GM21447 (cell line): ENCODE measurements at regions not wholly inside any gene's neighbourhood (a gene's known extent, or its start where the extent isn't known, plus 50 kb on each side); places are given as distances from the start of the nearest gene placed in this dataset.

Source experiments
- ATAC-seq: cut with Tn5 transposase; IDR thresholded peaks from one replicate; pipeline ENCODE4 v1.9.1; 2021; ENCODE audit not compliant: unreplicated experiment

DNA sequence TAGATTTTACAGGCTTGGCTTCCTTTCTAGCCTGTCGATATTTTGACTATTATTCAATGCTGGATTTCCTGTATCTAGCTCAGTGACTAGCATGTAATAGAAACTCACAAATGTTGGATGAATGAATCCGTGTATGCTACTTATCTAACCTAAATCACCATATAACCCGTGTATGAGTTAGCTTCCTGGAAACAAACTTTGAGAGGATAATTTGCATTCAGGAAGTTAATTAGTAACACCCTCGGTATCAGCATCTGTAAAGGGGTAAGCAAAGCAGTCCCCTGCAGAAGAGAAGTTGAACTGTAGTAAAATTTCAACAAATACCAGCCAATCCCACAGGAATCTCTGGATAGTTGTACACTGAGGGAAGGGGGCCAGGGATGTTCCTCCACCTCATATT, 269.4 kb upstream of the LRATD1 start:
- ATAC-seq = no peak

DNA sequence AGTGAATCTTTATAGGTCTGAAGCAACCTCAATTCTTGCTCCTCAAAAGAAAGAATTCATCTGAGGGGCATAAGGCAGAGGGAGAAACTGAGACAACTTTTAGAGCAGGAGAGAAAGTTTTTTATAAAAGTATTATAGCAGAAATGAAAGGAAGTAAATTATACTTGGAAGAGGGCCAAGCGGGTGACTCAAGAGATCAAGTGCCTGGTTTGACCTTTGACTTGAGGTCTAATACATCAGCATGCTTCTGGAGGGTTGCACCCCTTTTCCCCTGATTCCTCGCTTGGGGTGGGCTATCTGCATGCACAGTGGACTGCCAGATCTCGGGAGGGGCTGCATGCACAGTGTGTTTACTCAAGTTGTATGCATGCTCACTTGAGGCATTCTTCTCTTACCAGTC, 268.5 kb upstream of the LRATD1 start:
- no peak for ATAC-seq

DNA sequence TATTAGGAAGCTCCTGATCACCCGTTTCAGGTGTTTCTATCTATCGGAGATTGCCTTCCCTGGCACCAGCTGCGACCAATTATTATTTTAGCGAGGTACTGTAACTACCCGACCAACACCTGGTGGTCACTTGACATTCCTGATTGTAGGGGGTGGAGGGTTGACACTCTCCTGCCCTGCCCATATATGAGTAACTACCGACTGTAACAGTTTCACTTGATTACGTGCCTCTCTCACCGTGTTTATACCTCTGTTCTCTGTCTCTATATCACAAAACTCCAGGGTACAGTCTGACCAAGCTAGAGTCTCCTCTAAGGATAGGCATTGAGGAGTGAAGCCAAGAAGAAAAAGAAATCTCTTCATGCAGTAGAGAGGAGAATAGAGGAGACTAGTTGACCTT, 268.0 kb upstream of the LRATD1 start:
- no peak for ATAC-seq

DNA sequence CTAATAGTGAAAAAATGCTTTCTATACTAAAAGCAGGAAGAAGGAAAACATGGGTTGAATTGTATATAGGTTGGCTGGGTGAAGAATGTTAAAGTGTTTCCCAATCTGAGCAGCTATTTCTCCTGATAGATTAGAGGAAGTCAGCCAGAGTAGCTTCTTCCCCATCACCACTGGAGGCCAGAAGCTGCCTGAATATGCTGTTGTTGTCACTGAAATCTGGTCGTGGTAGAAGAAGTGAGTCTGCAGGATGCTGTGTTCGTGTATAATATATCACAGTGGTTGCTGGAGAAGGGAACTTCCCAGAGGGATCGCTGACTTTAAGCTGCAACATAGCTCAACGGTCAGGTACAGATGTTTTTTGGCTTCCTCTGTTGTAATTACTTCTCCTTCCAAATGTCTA, 247.5 kb upstream of the LRATD1 start:
- no peak for ATAC-seq

DNA sequence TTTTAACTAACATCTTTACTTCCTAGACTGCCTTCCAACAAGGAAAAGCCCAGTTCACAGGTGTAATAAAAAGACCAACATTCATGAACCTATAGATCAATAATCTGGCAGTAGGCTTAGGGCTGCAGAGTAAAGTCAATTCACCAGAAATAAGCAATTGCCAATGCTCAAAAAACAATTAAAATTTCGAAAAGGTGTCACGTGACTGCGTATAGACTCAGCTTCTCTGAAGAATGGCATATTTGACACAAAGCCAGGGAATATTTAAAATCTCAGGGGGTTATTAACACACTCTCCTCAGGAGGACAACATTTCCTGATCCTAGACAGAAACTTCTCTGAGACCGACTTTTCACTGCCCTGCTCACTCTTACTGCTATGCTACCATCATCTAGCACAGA, 245.2 kb upstream of the LRATD1 start:
- no peak for ATAC-seq

DNA sequence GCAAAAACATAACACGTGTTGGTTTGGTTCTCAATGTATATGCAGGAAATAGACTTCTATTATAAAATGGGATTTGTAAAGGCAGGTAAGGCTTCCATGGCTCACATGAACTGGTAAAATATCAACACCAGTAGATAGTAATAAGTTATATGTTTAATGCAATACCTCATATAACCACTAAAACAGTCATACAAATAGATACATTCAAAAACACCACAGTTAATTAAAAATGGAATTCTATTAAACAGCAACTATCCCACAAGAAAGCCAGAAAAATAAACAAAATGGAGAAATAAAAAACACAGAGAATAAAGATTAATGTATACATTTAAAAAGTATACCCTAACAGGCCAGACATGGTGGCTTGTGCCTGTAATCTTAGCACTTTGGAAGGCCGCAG, 243.8 kb upstream of the LRATD1 start:
- ATAC-seq = no peak

DNA sequence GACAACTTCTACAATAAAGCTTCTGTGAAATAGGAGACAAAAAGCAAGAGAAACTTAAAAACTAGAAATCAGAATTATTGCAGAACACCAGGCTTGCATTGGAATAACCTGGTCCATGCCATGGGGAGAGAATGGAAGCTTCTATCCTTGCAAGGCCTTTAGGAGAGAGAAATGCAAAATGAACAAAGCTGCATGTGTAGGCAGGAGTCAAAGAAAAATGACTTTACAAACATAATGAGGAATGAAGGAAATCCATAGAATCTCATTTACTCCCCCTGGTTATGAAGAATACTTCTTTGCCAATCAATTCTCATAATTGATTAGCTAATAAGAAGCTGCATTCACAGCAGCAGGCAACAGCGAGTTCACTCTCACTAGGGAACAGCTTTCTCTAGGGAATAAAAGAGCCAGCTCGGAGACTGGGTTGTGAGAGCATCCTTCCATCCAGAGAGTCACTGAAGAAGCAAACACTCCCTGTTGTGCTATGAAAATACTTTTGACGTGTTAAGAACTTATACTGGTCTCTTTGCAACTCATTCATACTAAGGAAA, 235.9 kb upstream of the LRATD1 start:
- ATAC-seq = no peak

DNA sequence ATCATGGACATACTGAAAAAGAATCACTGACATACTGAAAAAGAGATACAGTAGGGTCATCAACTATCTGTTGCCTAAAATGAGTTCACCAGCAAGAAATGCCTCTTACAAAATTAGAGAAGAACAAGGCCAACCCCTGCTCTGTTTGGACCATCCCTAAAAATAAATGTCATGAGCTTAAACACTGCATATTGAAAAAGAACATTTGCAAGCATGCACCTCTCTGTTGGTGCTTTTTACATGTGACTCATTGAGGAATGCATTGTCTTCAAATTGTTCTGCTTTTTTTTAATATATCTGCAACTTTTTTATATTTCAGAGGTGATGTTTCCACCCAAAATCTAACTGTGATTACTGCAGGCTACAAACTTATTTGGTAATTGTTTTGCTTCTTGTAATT, 233.9 kb upstream of the LRATD1 start:
- no peak for ATAC-seq

DNA sequence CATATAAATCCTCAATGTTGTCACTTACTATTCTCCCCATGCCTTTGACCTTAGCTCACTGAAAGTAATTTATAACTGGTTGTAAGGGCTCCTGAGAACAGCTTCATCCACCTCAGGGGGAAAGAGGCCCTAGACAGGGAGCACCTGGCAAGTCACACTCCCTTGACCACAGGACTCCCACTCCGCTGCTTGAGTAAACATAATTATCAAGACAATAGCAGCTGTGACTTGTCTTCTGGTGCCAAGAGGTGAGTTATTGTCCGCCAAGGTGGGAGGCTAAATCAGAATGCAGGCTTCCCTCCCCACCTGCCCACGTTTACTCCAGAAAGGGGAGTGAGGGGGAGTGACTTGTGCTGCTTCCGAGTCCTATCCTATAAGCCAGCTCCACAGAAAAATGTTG, 230.6 kb upstream of the LRATD1 start:
- no peak for ATAC-seq

DNA sequence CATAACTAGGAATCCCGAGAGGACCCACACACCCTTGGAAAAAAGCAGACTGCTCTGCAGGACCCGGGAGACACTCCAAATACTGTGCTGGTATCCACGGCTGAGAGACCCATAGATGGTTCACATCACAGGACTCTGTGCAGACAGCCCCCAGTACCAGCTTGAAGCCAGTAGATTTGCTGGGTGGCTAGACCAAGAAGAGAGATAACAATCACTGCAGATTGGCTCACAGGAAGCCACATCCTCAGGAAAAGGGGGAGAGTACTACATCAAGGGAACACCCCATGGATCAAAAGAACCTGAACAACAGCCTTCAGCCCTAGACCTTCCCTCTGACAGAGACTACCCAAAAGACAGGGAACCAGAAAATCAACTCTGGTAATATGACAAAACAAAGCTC, 223.8 kb upstream of the LRATD1 start:
- ATAC-seq = no peak

DNA sequence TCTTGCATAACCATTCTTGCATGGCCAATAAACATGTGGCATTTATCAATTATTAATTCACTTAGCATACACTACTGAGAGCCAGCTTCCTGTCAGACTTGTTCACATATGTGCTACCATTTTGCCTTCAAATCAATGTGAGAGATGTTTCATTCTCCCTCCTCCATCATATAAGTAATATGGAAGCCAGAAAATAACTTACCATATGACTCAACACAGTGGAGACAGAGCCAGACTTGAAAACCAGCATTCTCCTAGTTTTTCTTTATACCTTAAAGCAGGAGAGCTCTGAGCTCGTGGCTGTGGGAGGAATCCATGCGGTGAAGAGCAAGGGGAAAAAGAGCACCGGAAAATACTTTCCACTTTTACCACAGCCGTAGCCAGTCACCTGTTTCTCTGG, 215.0 kb upstream of the LRATD1 start:
- no peak for ATAC-seq

DNA sequence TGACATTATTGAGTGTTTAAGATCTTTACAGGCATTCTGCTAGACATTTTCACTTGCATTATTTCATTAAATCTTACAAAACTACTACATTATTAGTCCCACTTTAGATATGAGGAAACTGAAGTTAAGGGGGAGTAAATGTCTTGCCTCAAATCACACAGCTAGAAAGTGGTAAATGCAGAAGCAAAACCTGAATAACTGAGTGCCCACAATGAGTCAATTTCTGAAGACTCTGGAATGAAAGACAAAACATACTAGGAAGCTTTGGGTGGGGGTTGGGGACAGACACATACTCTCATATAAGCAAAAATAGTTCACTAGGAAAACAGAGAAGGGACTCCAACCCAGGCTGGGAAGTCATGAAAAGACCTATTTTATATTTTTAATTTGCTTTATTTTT, 214.4 kb upstream of the LRATD1 start:
- no peak for ATAC-seq

DNA sequence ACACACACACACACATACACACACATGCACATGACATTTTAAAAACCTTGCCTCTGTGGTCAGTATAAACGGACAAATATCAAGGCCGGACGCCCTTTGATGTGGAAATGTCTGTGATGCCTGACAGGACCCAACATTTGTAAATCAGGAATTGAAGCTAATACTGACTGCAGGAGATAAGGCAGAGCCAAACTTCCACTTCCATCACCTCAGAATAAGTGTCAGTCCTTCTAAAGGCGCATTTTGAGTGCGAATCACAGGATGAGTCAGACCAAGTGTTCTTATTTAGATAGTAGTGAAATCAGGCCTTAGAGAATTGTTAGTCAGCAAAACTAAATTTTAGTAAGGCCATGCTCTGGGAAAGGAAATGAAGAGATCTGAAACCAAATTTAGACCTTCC, 211.7 kb upstream of the LRATD1 start:
- ATAC-seq = no peak

DNA sequence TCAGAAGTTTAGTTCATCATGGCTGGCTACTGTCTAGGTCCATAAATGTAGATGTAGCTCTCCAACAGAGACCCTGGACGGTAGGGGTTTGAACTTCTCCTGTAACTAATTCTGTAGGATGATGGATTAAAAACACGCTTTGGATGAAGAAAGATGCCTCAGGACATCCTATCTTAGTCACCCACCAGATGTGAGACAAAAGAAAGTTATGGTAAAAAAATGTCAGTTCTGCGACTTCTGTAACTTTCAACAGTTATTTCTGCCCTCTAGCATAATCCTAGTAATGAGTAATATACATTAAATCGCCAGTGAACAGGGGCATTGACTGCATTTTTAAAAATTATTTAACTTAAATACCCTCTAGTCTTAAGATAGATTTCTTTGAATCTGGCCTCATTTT, 210.1 kb upstream of the LRATD1 start:
- ATAC-seq = no peak

DNA sequence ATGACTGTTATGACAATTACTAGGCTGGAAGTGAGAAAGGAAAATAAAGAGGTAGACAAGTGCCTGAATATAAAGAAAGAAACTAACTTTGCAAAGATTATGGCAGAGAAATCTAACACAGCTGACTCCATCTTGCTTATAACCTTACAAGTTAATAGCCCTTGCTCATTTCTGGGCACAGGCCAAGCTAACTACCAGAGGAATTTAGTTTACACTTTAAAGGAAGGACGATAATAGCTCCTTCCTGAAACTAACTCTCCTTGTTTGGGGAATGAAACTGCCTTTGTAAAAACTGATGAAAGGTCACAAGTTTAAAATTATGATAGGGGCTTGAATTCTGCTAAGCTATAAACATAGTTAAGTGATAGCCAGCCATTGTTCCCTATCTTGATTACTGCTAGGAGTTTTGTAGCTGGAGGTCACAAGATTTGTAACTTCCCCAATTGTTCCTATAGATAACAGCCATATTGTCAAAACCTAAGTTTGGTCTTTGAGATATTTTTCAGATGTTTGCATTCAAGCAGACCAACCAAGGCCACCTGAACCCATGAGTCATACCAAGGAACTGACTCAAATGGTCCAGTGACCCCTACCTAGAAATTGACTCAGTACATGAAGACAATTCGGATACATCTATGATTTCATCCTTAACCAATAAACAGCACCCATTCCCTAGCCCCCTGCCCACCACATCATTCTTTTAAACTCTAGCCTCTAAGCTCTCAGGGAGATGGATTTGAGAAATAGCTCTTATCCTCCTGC, 209.2 kb upstream of the LRATD1 start:
- ATAC-seq = no peak

DNA sequence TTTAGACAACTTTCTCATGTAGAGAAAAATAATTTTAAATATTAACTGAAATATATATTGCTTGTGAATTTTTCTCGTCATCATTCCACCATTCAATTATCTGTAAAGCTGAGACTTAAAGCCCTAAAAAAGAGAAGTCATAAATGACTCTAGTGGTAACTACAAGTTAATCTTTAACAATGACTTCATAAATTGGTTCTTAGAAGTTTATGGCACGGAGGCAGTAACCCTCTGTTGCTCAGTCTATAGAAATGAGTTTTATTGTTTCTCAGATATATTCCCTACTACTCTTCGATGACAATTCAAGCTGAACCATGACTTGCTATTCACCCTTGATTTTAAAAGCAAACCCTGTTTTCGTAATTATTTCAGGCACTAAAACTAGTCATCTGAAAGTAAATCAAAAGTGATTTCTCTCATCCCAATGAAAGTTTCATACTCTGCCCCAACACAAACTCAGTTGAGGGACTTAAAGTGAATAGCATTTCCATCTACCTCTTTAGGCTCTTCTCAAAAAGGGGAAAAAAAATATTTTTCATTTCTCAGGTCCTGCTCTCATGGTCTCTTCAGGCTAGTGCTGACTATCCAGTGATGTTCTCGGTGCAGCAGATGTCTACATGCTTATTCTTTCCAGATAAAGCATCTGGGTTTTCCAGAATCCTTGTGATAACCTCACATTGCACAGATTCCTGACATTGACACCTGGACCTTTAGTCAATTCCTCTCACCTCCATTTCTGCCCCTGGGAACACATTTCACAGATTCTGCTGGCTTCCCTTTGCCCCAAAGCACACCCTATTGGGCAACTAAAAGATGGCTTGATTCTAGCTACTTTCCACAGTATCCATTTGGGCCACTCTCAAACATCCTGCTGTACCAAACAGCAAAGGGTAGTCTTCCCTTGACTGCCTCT, 207.8 kb upstream of the LRATD1 start:
- no peak for ATAC-seq

DNA sequence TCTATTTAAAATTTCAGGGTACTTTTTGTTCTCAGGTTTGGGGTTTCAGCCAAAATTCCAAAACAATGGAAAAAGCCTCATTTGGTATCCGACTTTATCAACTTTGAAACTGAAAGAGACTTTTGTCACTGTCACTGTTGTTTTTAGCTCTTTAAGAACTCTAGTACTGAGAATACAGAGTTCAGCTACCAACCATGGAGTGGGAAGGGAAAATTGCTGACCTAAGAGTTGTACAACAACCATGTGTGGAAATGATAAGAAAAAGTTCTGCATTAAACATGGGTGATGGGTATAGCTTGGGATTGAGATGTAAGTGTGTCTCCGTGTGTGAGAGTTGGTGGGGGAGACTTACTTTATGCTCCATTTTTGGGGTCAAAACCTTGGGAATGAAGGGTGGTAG, 206.6 kb upstream of the LRATD1 start:
- ATAC-seq = no peak

DNA sequence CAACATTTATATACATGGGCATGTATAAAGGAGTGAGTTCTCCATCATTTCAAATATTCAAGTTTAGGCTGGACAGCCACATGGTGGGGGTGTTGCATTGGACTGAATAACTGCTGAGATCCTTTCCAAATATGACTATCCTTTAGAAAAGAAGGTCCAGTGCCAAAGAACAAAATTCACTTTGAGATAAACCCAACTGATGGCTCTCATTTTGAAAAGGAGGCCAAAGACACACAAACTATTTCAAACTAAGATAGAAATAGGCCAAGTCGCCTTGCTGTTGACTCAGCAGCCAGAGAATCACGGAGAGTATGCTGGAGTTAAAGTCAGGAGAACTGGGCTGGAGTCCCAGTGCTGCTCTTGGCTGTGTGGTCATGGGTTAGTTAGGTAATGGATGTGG, 204.5 kb upstream of the LRATD1 start:
- no peak for ATAC-seq

DNA sequence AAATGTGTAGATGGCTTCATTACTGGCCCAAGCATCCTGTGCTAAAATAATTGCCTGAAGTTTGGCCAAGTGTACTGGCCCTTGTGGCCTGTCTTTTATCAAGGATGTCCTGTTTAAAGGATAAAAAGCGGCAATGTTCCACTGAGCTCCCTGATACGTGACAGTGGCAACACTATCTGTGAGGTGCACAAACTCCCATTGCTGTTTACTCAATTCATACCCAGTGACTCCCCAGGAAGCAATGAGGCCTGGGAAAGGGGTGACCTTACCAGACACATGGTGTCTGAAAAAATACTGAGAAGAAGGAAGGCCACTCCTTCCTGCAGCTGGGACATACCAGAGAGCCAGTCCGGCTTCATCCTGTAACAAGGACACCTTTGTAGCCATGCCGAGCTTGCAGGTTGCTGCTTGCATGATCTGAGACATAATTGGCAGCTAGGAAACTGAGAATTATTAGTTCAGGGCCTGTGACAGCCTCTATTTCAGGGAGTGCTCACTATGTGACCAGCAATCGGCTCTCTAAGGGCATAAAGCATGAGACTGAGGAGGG, 198.5 kb upstream of the LRATD1 start:
- ATAC-seq = no peak

DNA sequence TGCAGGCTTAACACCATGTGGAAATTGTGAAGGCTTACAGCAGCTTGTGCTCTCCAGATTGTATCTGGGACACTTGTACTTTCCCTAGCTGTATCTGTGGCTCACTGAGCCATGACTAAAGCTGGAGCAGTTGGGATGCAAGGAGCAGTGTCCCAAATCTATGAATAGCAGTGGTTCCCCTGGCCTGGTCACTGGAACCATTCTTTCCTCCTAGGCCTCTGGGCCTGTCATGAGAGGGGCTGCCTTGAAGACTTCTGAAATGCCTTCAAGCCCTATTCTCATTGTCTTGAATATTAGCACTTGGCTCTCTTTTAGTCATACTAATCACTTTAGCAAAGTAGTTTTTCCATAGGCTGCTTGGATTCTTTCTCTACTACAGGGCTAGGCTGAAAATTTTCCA, 186.8 kb upstream of the LRATD1 start:
- no peak for ATAC-seq

DNA sequence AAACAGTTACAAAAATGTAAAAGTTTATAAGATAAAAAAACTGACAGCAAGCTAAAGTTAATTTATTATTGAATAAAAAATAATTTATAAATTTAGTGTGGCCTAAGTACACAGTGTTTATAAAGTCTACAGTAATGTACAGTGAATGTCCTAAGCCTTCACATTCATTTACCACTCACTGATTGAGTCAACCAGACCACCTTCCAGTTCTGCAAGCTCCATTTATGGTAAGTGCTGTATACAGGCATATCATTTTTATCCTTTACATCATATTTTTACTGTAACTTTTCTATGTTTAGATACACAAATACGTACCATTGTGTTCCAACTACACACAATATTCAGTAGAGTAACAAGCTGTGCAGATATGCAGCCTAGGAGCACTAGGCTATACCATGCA, 184.2 kb upstream of the LRATD1 start:
- ATAC-seq = no peak

DNA sequence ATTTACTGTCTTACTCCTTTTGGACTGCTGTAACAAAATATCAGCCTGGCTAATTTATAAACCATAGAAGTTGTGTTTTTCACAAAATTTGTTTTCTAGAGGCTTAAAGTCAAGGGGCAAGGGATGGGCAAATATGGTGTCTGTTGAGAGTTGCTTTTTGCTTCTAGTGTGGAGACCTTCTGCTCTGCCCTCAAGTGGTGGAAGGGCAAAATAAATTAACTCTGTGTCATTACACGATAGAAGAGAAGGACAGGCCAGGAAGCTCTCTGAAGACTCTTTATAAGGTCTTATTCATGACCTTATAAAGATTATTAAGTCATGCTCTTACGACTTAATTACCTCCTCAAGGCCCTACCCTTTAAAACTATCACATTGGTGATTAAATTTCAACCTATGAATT, 181.2 kb upstream of the LRATD1 start:
- ATAC-seq = no peak
